GM06990 (cell line): ENCODE measurements at regions not wholly inside any gene's neighbourhood (a gene's known extent, or its start where the extent isn't known, plus 50 kb on each side); places are given as distances from the start of the nearest gene placed in this dataset.

Experiments
- DNase-seq: peaks from one replicate; pipeline ENCODE4 v3.0.0-alpha.2; 2011; ENCODE audit not compliant: insufficient read length; ENCODE audit errors: extremely low read depth
- H3K27me3 ChIP-seq: replicated peaks from 2 replicates; pipeline ENCODE4 v1.6.0; 2011; ENCODE audit warnings: low read length; ENCODE audit not compliant: control insufficient read depth, insufficient read depth
- H3K36me3 ChIP-seq: 2 replicates; pipeline ENCODE4 v1.5.1; 2011; ENCODE audit warnings: low read length; ENCODE audit not compliant: control insufficient read depth, insufficient read depth
- H3K4me3 ChIP-seq: replicated peaks from 2 replicates; pipeline ENCODE4 v1.5.1; 2011; ENCODE audit warnings: low read depth, mild to moderate bottlenecking, control low read depth, low read length
- TF ChIP-seq, protein P1 (sequence below): IDR thresholded peaks from 2 replicates; pipeline ENCODE4 v1.5.1; 2011; ENCODE audit warnings: low read length, control low read depth, mild to moderate bottlenecking, inconsistent platforms; ENCODE audit not compliant: insufficient read depth, poor library complexity, severe bottlenecking

DNA sequence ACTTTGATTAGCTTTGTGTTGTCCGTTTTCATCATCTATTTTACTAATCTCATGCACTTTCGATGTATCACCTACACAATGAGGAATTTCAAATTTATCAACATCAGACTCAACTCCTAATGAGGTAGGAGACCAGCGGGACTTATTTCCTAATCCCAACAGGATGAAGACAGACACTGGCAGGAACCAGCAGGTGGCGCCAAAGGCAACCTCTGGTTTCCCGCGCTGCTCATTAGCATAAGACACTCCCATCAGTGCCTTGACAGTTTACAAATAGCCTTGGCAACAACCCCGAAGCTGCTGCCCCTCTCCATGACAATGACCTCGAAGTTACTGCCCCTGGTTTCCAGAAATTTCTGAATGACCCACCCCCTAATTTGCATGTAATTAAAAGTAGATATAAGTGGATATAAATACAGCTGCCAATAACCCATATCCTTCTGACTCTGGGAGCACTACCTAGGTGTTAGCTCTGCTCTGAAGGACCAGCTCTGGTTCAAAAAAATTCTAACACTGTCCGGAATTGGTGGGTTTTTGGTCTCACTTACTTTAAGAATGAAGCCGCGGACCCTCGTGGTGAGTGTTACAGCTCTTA, 974.8 kb downstream of the ADGRL2 start:
- TF ChIP-seq, protein P1, sequence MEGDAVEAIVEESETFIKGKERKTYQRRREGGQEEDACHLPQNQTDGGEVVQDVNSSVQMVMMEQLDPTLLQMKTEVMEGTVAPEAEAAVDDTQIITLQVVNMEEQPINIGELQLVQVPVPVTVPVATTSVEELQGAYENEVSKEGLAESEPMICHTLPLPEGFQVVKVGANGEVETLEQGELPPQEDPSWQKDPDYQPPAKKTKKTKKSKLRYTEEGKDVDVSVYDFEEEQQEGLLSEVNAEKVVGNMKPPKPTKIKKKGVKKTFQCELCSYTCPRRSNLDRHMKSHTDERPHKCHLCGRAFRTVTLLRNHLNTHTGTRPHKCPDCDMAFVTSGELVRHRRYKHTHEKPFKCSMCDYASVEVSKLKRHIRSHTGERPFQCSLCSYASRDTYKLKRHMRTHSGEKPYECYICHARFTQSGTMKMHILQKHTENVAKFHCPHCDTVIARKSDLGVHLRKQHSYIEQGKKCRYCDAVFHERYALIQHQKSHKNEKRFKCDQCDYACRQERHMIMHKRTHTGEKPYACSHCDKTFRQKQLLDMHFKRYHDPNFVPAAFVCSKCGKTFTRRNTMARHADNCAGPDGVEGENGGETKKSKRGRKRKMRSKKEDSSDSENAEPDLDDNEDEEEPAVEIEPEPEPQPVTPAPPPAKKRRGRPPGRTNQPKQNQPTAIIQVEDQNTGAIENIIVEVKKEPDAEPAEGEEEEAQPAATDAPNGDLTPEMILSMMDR, result peak; percentile 26
- no peak for DNase-seq

DNA sequence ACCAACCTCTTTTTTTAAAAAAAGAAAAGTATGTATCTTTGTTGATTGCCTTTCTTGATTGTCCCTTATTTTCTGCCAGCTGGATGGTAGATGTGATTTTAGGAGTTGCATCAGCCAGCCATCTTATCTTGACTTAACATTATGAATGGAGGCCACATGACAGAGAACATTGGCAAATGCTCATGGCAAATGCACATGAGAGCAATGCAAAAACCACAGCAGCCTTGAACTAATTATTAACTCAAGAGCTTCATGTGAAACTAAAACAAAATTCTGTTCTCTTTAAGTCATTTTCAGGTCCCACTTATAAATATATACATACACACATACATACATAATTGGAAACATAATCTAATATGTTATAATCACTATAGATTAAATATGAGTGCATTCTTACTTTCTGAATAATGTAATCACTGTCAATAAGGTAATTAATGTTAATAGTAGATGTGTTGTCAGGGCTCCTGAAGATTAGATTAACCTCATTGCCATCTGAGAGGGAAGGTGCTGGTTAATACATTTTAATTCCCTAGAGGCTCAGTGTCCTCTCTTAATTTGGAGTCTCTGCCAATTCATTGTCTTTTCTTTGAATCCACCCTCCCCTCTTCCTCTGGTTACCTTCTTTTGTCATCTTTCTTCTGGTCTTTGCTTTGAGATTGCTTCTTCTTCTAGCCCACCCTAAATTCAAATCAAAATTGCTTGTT, 962.2 kb downstream of the ADGRL2 start:
- Histone ChIP-seq H3K36me3 (no peaks in the 10 kb centered on the region), H3K27me3 (no peaks in the 10 kb centered on the region), H3K4me3 (no peak overlapping the region)
- no peak for DNase-seq
- TF ChIP-seq, protein P1, result no peak

More for the DNA sequence above, 974.8 kb downstream of the ADGRL2 start:
- H3K27me3 ChIP-seq, result no peaks in the 10 kb centered on the region
- no peak overlapping the region for H3K4me3 ChIP-seq
- no peaks in the 10 kb centered on the region for H3K36me3 ChIP-seq

DNA sequence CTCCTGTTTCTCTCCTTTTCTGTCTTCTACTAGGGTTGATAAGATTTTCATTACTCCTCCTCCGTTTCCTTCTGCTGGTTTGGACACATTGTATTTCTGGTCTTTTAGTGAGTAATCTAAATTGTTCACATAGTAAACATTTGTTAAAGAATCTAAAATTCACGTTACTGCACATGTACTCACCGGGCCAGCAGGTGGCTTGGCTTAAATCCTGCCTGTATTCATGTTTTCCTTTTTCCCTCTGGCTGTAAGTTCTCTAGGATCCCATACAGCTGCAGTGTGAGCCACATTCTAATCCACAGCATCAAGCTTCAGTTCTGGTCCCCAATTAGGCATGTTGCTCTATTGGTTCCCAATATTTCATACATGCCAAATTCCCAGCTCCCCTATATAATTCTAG, 958.3 kb downstream of the ADGRL2 start:
- Histone ChIP-seq H3K4me3 (no peak overlapping the region), H3K27me3 (no peaks in the 10 kb centered on the region), H3K36me3 (no peaks in the 10 kb centered on the region)
- no peak for DNase-seq
- TF ChIP-seq, protein P1, result no peak

DNA sequence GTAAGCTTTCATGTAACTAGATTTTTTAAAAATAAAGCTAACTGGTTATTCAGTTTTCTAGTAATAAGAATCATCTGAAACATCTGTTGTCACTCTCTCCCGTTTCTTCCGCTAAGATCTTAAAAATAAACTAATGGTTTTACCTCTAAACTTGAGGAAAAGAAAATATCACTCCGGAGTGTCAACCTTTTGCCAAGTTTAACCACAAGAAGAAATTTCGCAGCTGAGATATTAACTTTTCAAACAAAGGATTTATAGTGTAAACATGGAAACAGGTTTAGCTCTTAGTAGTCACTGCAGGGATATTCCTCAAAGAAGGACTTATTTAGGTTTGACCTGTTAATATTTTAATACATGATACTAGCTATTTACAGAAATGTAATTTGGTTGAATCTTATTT, 954.9 kb downstream of the ADGRL2 start:
- Histone ChIP-seq H3K27me3 (no peaks in the 10 kb centered on the region), H3K4me3 (no peak overlapping the region), H3K36me3 (no peaks in the 10 kb centered on the region)
- DNase-seq, result no peak
- TF ChIP-seq, protein P1, result no peak

DNA sequence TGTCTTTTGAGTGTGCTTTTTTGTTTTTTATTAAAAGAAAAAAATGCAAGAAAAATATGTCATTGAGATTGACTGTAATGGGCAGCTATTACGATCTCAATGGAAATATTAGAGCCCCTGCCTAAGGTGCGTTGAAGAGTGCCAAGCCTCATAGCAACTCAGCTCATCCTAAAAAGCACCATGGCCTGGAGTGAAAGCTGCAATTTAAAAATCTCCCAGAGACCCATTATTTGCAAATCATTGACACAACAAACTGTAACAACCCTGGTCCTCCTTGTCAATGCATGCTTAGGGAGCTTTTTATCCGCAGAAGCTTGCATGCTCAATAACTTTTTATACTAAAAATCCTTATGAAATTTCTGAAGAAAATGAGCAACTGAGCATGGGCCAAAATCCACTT, 954.5 kb downstream of the ADGRL2 start:
- Histone ChIP-seq H3K36me3 (no peaks in the 10 kb centered on the region), H3K4me3 (no peak overlapping the region), H3K27me3 (no peaks in the 10 kb centered on the region)
- DNase-seq, result no peak
- TF ChIP-seq, protein P1, result no peak
